Mammary epithelial cell (primary cell): ENCODE measurements at regions not wholly inside any gene's neighbourhood (a gene's known extent, or its start where the extent isn't known, plus 50 kb on each side); places are given as distances from the start of the nearest gene placed in this dataset.

Source experiments
- EZH2 ChIP-seq: IDR thresholded peaks from 2 replicates; pipeline ENCODE4 v1.6.1; 2012; ENCODE audit warnings: low read length, inconsistent platforms, borderline replicate concordance
- TF ChIP-seq, protein P1 (sequence below), 2 donors: IDR thresholded peaks in 1 of 2; conservative IDR thresholded peaks in 1 of 2; 2 replicates each; pipeline ENCODE4 v1.5.1; 2011 to 2012; ENCODE audit warnings: inconsistent platforms in 2 of 2, low read length in 2 of 2, mild to moderate bottlenecking in 2 of 2, control low read depth in 1 of 2, low read depth in 1 of 2; ENCODE audit not compliant: insufficient read depth in 1 of 2; ENCODE audit errors: extremely low read depth in 1 of 2

DNA sequence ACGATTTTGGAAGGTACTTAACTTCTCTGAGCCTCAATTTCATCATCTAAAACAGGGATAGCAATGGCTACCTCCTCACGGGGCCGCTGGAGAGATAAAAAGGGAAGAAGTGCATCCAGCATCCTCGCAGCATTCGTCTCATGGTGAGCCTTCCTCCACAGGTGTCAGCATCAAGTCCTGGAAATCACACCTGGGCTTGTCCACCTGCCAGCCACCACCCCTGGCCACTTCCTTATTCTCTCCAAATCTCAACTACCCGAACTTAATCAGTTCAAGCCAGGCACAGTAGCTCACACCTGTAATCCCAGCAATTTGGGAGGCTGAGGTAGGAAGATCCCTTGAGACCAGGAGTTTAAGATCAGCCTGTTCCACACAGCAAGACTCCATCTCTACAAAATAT, 234.5 kb downstream of the LY86 start:
- no peak for TF ChIP-seq EZH2
- TF ChIP-seq, protein P1, sequence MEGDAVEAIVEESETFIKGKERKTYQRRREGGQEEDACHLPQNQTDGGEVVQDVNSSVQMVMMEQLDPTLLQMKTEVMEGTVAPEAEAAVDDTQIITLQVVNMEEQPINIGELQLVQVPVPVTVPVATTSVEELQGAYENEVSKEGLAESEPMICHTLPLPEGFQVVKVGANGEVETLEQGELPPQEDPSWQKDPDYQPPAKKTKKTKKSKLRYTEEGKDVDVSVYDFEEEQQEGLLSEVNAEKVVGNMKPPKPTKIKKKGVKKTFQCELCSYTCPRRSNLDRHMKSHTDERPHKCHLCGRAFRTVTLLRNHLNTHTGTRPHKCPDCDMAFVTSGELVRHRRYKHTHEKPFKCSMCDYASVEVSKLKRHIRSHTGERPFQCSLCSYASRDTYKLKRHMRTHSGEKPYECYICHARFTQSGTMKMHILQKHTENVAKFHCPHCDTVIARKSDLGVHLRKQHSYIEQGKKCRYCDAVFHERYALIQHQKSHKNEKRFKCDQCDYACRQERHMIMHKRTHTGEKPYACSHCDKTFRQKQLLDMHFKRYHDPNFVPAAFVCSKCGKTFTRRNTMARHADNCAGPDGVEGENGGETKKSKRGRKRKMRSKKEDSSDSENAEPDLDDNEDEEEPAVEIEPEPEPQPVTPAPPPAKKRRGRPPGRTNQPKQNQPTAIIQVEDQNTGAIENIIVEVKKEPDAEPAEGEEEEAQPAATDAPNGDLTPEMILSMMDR (conservative IDR thresholded peaks at IDR 0.05 in 1 of 2, IDR thresholded peaks at IDR 0.05 in 1 of 2; ENCODE audit: extremely low read depth in 1 of 2, insufficient read depth in 1 of 2, low read depth in 1 of 2, low read length in 2 of 2) = no peak
